ENCODE measurements at regions not wholly inside any gene's neighbourhood (a gene's known extent, or its start where the extent isn't known, plus 50 kb on each side); places are given as distances from the start of the nearest gene placed in this dataset.

- TF ChIP-seq, protein P1, sequence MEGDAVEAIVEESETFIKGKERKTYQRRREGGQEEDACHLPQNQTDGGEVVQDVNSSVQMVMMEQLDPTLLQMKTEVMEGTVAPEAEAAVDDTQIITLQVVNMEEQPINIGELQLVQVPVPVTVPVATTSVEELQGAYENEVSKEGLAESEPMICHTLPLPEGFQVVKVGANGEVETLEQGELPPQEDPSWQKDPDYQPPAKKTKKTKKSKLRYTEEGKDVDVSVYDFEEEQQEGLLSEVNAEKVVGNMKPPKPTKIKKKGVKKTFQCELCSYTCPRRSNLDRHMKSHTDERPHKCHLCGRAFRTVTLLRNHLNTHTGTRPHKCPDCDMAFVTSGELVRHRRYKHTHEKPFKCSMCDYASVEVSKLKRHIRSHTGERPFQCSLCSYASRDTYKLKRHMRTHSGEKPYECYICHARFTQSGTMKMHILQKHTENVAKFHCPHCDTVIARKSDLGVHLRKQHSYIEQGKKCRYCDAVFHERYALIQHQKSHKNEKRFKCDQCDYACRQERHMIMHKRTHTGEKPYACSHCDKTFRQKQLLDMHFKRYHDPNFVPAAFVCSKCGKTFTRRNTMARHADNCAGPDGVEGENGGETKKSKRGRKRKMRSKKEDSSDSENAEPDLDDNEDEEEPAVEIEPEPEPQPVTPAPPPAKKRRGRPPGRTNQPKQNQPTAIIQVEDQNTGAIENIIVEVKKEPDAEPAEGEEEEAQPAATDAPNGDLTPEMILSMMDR (IDR thresholded peaks at IDR 0.05): no peak
- TF ChIP-seq POLR2A (IDR thresholded peaks at IDR 0.05) (no peak), EP300 (IDR thresholded peaks at IDR 0.05; ENCODE audit: low read depth) (no peak)
These were observed 149.6 kb upstream of the TLE3 start for GRCh38 chr15:70247281-70247680.

Measured in transverse colon (tissue), 3 donors.